ENCODE measurements at regions not wholly inside any gene's neighbourhood (a gene's known extent, or its start where the extent isn't known, plus 50 kb on each side); places are given as distances from the start of the nearest gene placed in this dataset.
"Not testable (repeated sequence)": the region's sequence is repeated elsewhere in the genome, so short reads cannot be mapped to it uniquely, and the experiment has no call there.

DNA sequence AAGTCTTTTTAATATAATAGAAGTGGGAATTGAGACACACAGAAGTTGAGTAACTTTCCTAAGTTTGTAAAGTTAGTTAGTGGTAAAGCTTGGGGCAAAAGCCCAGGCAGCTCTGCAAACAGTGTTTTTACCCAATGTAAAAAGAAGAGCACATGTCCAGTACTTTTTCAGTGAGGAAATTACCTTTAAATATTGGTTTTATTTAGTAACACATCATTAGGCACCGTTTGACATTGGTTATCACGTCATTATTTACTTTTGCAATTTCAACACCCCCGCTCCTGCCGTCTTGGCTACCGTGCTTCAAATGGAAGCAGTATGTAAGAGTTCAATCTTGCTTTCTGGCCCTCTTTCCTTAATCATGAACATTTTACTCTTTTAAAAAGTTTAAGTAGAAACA lies 807.9 kb downstream of the EPHA4 start:
- in situ Hi-C loops (cut with MboI): no loop called here
- TF ChIP-seq EZH2 (IDR thresholded peaks at IDR 0.05; ENCODE audit: insufficient read depth, poor library complexity, severe bottlenecking) (no peak), EZH2phosphoT487 (IDR thresholded peaks at IDR 0.05; ENCODE audit: insufficient read depth, low read depth) (no peak)
- no peaks in the 10 kb centered on the region for H3K4me1 ChIP-seq (ENCODE audit: insufficient read depth)

DNA sequence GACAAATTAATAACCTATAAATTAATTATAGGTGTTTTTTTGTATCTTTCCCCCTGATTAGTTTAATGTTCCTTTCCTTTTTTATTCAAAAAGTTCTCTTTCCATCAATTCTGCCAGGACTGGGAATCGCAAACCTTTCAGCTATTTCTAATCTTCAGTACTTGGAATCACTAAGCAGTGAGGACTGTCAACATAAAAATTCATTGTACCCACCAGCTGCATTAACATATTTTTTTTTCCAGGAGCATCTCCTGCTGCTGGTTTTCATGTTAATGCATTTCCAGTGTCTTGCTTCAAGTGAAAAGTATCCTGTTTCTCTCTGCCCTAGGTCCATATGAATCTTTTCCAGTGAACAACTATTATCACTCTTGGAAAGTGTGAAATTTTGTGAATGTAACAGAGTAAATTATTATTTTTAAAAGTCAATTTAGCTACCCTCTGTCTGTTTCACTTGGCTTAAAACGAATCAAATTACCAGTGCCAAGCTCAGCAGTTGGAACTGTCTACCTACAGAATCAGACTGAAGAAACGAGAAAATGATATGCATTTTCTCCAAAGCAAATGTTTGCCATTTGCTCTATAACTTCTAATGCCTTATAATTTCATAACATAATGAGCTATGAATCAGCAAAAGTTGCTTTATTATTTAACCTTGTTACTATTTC lies 804.4 kb downstream of the EPHA4 start:
- WGBS, 2 experiments (ENCODE audit: low coverage in 1 of 2, low lambda C conversion rate in 2 of 2, missing lambda C conversion rate in 2 of 2): 40 to 43% methylated on average over 3 of the region's 3 CpGs
- Histone ChIP-seq H3K4me3 (no peak overlapping the region), H3K9me3 (ENCODE audit: low read depth) (no peaks in the 10 kb centered on the region), H3K27me3 (replicated peaks; ENCODE audit: insufficient read depth) (no peaks in the 10 kb centered on the region), H4K20me1 (ENCODE audit: insufficient read depth) (no peaks in the 10 kb centered on the region), H3F3A (ENCODE audit: insufficient read depth) (no peaks in the 10 kb centered on the region), H3K9me2 (ENCODE audit: insufficient read depth) (no peaks in the 10 kb centered on the region), H3K9ac (no peak overlapping the region), H3K36me3 (ENCODE audit: low read depth) (no peaks in the 10 kb centered on the region), H3K4me2 (ENCODE audit: unreplicated experiment) (no peak overlapping the region), H2AFZ (no peak overlapping the region), H3K27ac (no peak overlapping the region), H3K79me2 (ENCODE audit: insufficient read depth) (no peaks in the 10 kb centered on the region), H3K4me1 (ENCODE audit: insufficient read depth) (no peaks in the 10 kb centered on the region)
- DNase-seq: no peak
- in situ Hi-C loops (cut with MboI): no loop called here
- TF ChIP-seq EZH2 (IDR thresholded peaks at IDR 0.05; ENCODE audit: insufficient read depth, poor library complexity, severe bottlenecking) (no peak), EZH2phosphoT487 (IDR thresholded peaks at IDR 0.05; ENCODE audit: insufficient read depth, low read depth) (no peak)

More for the DNA sequence above, 807.9 kb downstream of the EPHA4 start:
- Histone ChIP-seq H3K36me3 (ENCODE audit: low read depth) (no peaks in the 10 kb centered on the region), H3F3A (ENCODE audit: insufficient read depth) (no peaks in the 10 kb centered on the region), H3K4me3 (no peak overlapping the region), H3K27ac (no peak overlapping the region), H4K20me1 (ENCODE audit: insufficient read depth) (no peaks in the 10 kb centered on the region), H2AFZ (no peak overlapping the region), H3K79me2 (ENCODE audit: insufficient read depth) (no peaks in the 10 kb centered on the region), H3K9me2 (ENCODE audit: insufficient read depth) (no peaks in the 10 kb centered on the region), H3K9me3 (ENCODE audit: low read depth) (no peaks in the 10 kb centered on the region), H3K9ac (no peak overlapping the region), H3K27me3 (replicated peaks; ENCODE audit: insufficient read depth) (no peaks in the 10 kb centered on the region), H3K4me2 (ENCODE audit: unreplicated experiment) (no peak overlapping the region)
- WGBS, 2 experiments (ENCODE audit: low coverage in 1 of 2, low lambda C conversion rate in 2 of 2, missing lambda C conversion rate in 2 of 2): 38 to 39% methylated on average over 5 of the region's 5 CpGs
- no peak for DNase-seq

DNA sequence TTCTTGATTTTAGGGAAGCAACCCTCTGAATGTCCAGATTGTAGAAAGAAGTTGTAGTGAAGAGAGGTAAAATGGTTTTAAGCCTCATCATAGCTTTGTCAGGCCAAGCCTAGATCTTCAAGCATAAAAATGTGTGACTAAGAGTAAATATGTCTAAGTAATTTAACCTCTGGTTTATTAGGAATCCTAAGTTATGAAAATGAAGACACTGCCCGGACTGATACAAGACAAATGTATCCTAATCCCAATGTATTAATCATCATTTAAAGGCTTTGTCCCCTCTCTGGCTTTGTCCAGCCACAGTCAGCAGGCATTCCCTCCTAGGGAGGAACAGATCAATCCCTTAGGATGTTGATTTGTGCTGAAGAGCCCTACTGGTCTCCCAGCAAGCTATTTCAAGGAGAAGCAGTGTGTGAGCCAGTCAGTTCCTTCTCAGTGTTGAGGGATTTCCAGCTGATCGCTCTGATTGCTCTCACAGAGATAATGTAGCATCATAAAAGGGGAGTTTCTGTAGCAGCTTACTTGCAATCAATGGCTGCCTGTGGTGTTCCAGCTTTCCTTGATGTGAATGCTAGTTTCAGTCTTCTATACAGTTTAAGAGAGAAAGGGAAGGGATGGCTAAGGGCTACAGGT lies 796.1 kb downstream of the EPHA4 start:
- H3K4me1 ChIP-seq (ENCODE audit: insufficient read depth): peaks cover 22% of the 10 kb centered on the region
- H3K9ac ChIP-seq: no peak overlapping the region
- peak; percentile 19 for DNase-seq
- no peaks in the 10 kb centered on the region for H4K20me1 ChIP-seq (ENCODE audit: insufficient read depth)
- TF ChIP-seq EZH2phosphoT487 (IDR thresholded peaks at IDR 0.05; ENCODE audit: insufficient read depth, low read depth) (no peak), EZH2 (IDR thresholded peaks at IDR 0.05; ENCODE audit: insufficient read depth, poor library complexity, severe bottlenecking) (no peak)
- H2AFZ ChIP-seq: no peak overlapping the region
- no peak overlapping the region for H3K4me3 ChIP-seq
- H3K4me2 ChIP-seq (ENCODE audit: unreplicated experiment): no peak overlapping the region
- no peaks in the 10 kb centered on the region for H3K79me2 ChIP-seq (ENCODE audit: insufficient read depth)
- H3K27me3 ChIP-seq (replicated peaks; ENCODE audit: insufficient read depth): no peaks in the 10 kb centered on the region
- in situ Hi-C loops (cut with MboI): no loop called here
- H3K36me3 ChIP-seq (ENCODE audit: low read depth): no peaks in the 10 kb centered on the region
- WGBS, 2 experiments (ENCODE audit: low coverage in 1 of 2, low lambda C conversion rate in 2 of 2, missing lambda C conversion rate in 2 of 2): 33 to 34% methylated on average over 2 of the region's 2 CpGs
- 0 out of 2 replicates have a peak, but pooled peaks cover 7% of the 10 kb centered on the region for H3F3A ChIP-seq (ENCODE audit: insufficient read depth)
- no peaks in the 10 kb centered on the region for H3K9me3 ChIP-seq (ENCODE audit: low read depth)
- H3K9me2 ChIP-seq (ENCODE audit: insufficient read depth): no peaks in the 10 kb centered on the region
- no peak overlapping the region for H3K27ac ChIP-seq

DNA sequence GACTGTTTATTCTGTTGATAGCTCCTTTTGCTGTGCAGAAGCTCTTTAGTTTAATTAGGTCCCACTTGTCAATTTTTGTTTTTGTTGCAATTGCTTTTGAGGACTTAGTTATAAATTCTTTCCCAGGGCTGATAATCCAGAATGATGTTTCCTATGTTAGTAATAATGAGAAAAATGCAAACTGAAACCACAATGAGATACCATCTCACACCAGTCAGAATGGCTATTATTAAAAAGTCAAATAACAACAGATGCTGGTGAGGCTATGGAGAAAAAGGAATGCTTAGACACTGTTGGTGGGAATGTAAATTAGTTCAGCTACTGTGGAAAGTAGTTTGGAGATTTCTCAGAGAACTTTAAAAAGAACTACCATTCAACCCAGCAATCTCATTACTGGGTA lies 793.0 kb downstream of the EPHA4 start:
- H4K20me1 ChIP-seq (ENCODE audit: insufficient read depth); H3K4me3 ChIP-seq; in situ Hi-C loops (cut with MboI); H3K36me3 ChIP-seq (ENCODE audit: low read depth); H3K27me3 ChIP-seq (replicated peaks; ENCODE audit: insufficient read depth); H3K9me2 ChIP-seq (ENCODE audit: insufficient read depth); H2AFZ ChIP-seq; H3K9me3 ChIP-seq (ENCODE audit: low read depth); H3K27ac ChIP-seq; H3K9ac ChIP-seq; H3F3A ChIP-seq (ENCODE audit: insufficient read depth); H3K4me2 ChIP-seq (ENCODE audit: unreplicated experiment); H3K79me2 ChIP-seq (ENCODE audit: insufficient read depth): not testable (repeated sequence)
- DNase-seq: peak; percentile 12
- H3K4me1 ChIP-seq (ENCODE audit: insufficient read depth): peaks cover 22% of the 10 kb centered on the region
